HL-60 (cell line): ENCODE measurements at regions not wholly inside any gene's neighbourhood (a gene's known extent, or its start where the extent isn't known, plus 50 kb on each side); places are given as distances from the start of the nearest gene placed in this dataset.

Experiments
- DNase-seq, 2 experiments: peaks; one replicate each; pipeline ENCODE4 v3.0.0-alpha.2; 2010 to 2020; ENCODE audit warnings: low read depth in 1 of 2, low spot score in 1 of 2
- H3K27ac ChIP-seq: fragments of 250-450 bp; sonication (Bioruptor Pico); replicated peaks from 2 replicates; pipeline ENCODE4 v1.5.1; 2020; ENCODE audit warnings: mild to moderate bottlenecking, moderate library complexity
- H3K27me3 ChIP-seq: fragments of 250-450 bp; sonication (Bioruptor Pico); 2 replicates; pipeline ENCODE4 v1.5.1; 2021; ENCODE audit warnings: mild to moderate bottlenecking, moderate library complexity; ENCODE audit not compliant: insufficient read depth, poor library complexity, severe bottlenecking
- H3K4me3 ChIP-seq: replicated peaks from 2 replicates; pipeline ENCODE4 v1.5.1; 2011; ENCODE audit warnings: mild to moderate bottlenecking, control low read depth, low read length; ENCODE audit not compliant: insufficient read depth
- CTCF ChIP-seq: IDR thresholded peaks from one replicate; pipeline ENCODE4 v1.5.1; 2011; ENCODE audit warnings: low read length, control low read depth, inconsistent platforms; ENCODE audit not compliant: insufficient read depth
- GABPA ChIP-seq: IDR thresholded peaks from 2 replicates; pipeline ENCODE4 v1.6.1; 2012; ENCODE audit warnings: low read depth
- POLR2AphosphoS5 ChIP-seq: IDR thresholded peaks from 2 replicates; pipeline ENCODE4 v1.6.1; 2012; ENCODE audit warnings: low read depth
- REST ChIP-seq: IDR thresholded peaks from 2 replicates; pipeline ENCODE4 v1.6.1; 2012; ENCODE audit warnings: low read depth; ENCODE audit not compliant: insufficient replicate concordance
- SPI1 ChIP-seq: IDR thresholded peaks from 2 replicates; pipeline ENCODE4 v1.6.1; 2012; ENCODE audit warnings: low read depth, mild to moderate bottlenecking, borderline replicate concordance

- Histone ChIP-seq H3K4me3 (no peak overlapping the region), H3K27ac (no peak overlapping the region), H3K27me3 (no peaks in the 10 kb centered on the region)
- DNase-seq: no peak
- no peak for TF ChIP-seq POLR2AphosphoS5
- no peak for TF ChIP-seq SPI1
- TF ChIP-seq CTCF: no peak
- no peak for TF ChIP-seq REST
- no peak for TF ChIP-seq GABPA
These were observed 457.8 kb downstream of the QKI start for GRCh38 chr6:163872335-163872734.

GRCh38 chr6:163871616-163872015, 457.1 kb downstream of the QKI start:
- Histone ChIP-seq H3K4me3 (no peak overlapping the region), H3K27ac (no peak overlapping the region), H3K27me3 (no peaks in the 10 kb centered on the region)
- DNase-seq: no peak
- no peak for TF ChIP-seq CTCF
- TF ChIP-seq REST: no peak
- TF ChIP-seq SPI1: no peak
- no peak for TF ChIP-seq GABPA
- TF ChIP-seq POLR2AphosphoS5: no peak

- DNase-seq: no peak
- no peak overlapping the region for H3K27ac ChIP-seq
- no peak for TF ChIP-seq GABPA
- TF ChIP-seq REST: no peak
- no peak for TF ChIP-seq POLR2AphosphoS5
- no peak for TF ChIP-seq SPI1
- TF ChIP-seq CTCF: no peak
- no peaks in the 10 kb centered on the region for H3K27me3 ChIP-seq
- H3K4me3 ChIP-seq: no peak overlapping the region
These were observed 453.2 kb downstream of the QKI start for GRCh38 chr6:163867518-163868292.
